ENCODE measurements at regions not wholly inside any gene's neighbourhood (a gene's known extent, or its start where the extent isn't known, plus 50 kb on each side); places are given as distances from the start of the nearest gene placed in this dataset.
A peak's percentile ranks its signal among the peaks of the same experiment; 100 is the strongest.
"Not testable (repeated sequence)": the region's sequence is repeated elsewhere in the genome, so short reads cannot be mapped to it uniquely, and the experiment has no call there.

DNA sequence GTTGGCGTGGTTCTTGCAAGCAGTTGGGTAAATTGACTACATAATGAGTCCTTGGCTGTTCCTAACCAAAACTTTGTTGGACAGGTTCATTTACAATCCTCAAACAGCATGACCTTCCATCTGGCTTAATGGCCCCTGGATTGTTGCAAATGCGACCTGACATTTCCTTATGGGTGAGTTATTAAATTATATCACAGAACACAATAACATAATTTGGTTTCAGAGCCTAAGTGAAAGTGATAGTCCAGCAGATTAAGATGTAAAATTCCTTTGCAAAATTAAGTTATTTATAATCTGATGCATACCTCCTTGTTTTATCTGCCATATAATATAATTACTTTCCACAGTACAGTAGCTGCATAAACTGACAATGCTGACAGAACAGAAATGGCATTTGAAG lies 224.4 kb downstream of the TUSC1 start:
- no peak for DNase-seq

DNA sequence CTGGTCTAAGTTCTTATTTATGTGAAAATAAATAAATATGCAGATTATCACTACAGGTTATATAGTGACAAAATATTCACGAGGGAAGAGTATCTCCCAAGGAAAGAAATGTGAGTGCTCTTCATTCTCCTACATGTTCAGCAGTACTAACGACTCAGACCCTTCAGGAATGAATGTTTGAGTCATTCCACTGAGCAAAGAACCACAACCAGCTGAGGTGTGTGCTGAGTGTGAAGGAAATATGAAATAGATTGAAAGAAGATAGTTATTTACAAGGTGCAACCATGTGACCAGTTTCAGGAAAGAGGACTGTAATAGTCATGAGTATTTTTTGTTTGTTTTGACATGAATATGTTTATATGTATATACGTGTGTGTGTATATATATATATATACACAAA lies 228.7 kb downstream of the TUSC1 start:
- no peak for DNase-seq

DNA sequence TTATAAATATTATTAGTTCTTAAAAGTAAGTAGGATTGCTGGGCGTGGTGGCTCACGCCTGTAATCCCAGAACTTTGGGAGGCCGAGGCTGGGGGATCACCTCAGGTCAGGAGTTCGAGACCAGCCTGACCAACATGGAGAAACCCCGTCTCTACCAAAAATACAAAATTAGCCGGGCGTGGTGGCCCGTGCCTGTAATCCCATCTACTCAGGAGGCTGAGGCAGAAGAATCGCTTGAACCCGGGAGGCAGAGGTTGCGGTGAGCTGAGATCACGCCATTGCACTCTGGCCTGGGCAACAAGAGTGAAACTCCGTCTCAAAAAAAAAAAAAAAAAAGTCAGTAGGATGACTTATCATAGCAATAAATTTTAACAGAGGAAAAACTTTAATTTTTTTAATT lies 232.5 kb downstream of the TUSC1 start:
- not testable (repeated sequence) for DNase-seq

GRCh38 chr9:25442526-25442925 lies 235.7 kb downstream of the TUSC1 start:
- no peak for DNase-seq

GRCh38 chr9:25427898-25428297 lies 250.3 kb downstream of the TUSC1 start:
- no peak for DNase-seq

- DNase-seq, result no peak
These were observed 251.0 kb downstream of the TUSC1 start for GRCh38 chr9:25427290-25427689.

DNA sequence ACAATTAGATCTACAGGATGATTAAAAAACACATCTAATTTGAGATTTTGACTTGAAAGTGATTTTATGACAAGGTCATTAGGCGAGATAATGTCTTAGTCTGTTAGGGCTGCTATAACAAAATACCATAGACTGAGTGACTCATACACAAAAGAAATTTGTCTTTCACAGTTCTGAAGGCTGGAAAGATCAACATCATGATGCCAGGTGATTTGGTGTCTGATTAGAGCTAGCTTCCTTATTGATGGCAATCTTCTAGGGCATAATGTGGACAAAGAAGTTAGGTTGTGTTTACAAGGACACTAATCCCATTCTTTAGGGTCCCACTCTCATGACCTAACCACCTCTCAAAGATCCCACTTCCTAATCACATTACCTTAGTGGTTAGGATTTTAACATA lies 256.7 kb downstream of the TUSC1 start:
- DNase-seq, result no peak

DNA sequence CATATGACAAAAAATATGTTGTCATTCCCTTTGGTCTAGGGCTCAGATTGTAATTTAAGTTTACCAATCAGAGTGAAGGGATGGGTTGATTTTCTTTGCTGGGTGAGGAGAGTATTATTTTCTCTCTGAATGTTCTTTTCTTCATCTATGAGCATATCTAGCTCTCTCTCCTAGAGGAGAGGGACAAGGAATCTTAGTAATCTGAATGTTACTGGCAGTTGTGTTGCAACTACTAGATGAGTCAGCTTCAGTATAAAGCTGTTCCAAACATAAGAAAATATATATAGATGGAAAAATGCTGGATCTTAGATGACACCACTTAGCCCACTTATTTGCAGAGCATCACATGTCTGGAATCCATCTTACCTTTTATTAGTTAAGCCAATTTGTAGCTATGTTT lies 259.3 kb downstream of the TUSC1 start:
- no peak for DNase-seq

DNA sequence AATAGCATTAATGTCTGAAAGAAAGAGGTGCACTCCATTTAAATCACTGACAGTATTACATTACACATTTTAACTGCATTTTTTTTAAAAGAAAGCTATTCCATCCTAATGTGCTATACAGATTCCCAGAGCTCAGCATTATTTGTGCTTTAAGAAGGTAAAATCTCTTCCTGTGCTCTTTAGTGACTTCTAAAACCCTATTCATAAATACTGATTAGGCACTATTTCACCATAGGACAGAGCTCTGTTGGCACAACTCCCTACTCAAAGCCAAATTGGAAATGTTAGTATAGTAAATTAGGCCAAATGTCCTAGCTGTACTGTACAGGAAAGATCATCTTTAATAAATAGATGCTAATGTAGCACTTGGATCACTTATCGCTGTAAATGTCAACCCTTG lies 262.5 kb downstream of the TUSC1 start:
- DNase-seq, result no peak

DNA sequence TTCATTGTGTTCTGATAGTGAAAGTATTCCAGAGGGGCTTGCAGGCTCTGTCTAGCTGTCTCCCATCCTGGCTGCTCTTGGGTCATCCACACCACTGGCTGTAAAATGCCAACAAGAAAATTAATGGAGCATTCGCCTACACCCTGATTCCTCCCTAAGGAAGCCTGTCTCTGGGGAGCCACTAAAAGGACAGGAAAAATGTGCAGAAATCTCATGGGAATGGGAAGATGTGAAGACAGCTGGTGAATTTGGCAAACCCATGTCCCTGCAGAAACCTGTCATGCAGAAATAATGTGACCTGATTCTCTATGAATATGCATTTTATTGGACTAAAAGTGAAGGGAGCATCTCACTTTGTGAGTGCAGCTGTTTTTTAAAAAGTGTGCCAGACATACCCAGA lies 265.6 kb downstream of the TUSC1 start:
- no peak for DNase-seq

- no peak for DNase-seq
These were observed 280.5 kb downstream of the TUSC1 start for GRCh38 chr9:25397746-25398145.

GRCh38 chr9:25396828-25397227 lies 281.4 kb downstream of the TUSC1 start:
- no peak for DNase-seq

DNA sequence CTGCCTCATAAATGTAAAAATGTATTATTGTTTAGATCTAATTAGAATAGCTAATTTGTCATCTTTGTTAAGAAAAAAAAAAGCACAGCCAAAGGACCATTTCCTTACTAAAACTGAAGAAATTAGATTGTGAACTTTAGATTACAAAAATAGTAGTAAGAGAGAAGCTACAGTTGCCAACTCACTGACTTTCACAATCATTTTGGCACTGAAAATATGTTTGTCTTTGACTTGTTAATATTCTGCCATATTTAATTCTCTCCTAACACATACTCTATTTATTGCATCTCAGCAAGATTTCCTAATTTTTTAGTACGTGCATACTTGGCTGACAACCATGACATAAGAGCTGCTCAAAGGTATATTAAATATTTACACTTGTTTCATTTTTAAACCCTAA lies 297.1 kb downstream of the TUSC1 start:
- no peak for DNase-seq

DNA sequence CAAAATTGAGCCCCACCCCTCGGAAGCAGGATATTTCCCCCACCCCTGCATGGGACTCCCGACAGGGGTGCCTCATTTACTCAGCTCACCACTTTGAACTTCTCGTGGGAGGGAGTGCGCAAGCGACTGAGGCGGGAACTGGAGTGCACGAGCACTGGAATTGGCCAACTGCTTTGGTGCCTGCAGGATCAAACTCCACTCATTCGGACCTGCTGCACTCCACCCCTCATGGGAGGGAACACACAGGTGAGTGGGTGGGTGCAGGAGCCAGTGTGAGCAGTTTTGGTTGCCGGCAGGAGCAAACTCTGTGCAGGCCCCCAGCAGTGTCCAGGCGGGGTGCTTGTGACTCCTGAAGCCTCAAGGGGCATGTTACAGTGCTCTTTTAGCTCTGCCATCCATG lies 301.2 kb downstream of the TUSC1 start:
- no peak for DNase-seq

GRCh38 chr9:25374281-25374680 lies 304.0 kb downstream of the TUSC1 start:
- no peak for DNase-seq

GRCh38 chr9:25366906-25367305 lies 311.3 kb downstream of the TUSC1 start:
- DNase-seq, result no peak

DNA sequence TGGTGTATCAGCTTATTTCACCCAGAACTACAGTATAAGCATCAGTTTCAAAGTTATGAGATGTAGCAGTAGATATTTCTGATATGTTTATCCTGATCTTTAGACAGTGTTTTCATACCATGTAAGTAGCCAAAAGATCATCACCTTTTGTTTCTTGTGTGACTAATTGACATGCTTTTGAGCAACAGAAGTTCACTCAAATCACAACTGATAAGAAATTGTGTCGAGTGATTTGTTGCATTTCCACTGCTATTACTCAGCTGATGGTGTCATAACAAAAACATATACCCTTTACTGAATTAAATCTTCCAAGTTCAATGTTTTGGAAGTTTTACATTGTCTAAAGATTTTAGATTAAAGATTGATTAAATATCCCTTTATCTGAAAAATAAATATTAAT lies 324.5 kb downstream of the TUSC1 start:
- DNase-seq, result no peak

- no peak for DNase-seq
These were observed 328.2 kb downstream of the TUSC1 start for GRCh38 chr9:25350011-25350410.

- DNase-seq, result no peak
These were observed 356.1 kb downstream of the TUSC1 start for GRCh38 chr9:25322142-25322541.

DNA sequence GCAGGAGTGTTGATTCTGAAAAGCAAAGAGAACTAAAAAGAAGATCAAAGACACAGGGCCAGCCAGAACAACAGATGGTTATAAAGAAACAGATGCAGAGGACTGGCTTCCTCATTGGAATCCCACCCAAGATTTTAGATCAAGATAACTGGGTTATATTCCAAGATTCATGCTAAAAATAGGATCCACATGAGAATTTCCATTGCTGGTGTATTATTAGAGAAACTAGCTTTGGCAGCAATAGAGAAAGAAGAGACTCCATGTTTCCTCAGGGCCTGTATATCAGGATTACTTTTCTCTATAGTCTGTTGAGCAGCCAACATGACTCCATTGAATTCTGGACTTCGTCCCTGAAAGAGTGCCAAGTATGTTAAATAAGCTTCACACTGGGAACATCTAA lies 367.3 kb downstream of the TUSC1 start:
- DNase-seq, result peak; percentile 38

- no peak for DNase-seq
These were observed 369.7 kb downstream of the TUSC1 start for GRCh38 chr9:25308549-25308948.

GRCh38 chr9:25302601-25303000 lies 375.6 kb downstream of the TUSC1 start:
- no peak for DNase-seq

GRCh38 chr9:25288195-25288594 lies 390.0 kb downstream of the TUSC1 start:
- not testable (repeated sequence) for DNase-seq

GRCh38 chr9:25284365-25284764 lies 393.9 kb downstream of the TUSC1 start:
- DNase-seq, result no peak

- no peak for DNase-seq
These were observed 395.3 kb downstream of the TUSC1 start for GRCh38 chr9:25282946-25283345.

GRCh38 chr9:25261445-25261844 lies 416.8 kb downstream of the TUSC1 start:
- DNase-seq, result no peak
